Right cardiac atrium (tissue), 5 donors: ENCODE measurements at regions not wholly inside any gene's neighbourhood (a gene's known extent, or its start where the extent isn't known, plus 50 kb on each side); places are given as distances from the start of the nearest gene placed in this dataset.
"Not testable (repeated sequence)": the region's sequence is repeated elsewhere in the genome, so short reads cannot be mapped to it uniquely, and the experiment has no call there.

Source experiments
- ATAC-seq, 2 donors: fragments of 200-7000 bp; cut with Tn5 transposase; one replicate each; pipeline versions ENCODE4 v1.8.0 to v1.9.1; 2020; ENCODE audit warnings: moderate library complexity in 2 of 2, mild to moderate bottlenecking in 1 of 2
- DNase-seq, 3 donors: peaks; one replicate each; pipeline ENCODE4 v3.0.0-alpha.2; 2020
- H3K27ac ChIP-seq: one replicate; pipeline ENCODE4 v1.5.1; 2013; ENCODE audit warnings: mild to moderate bottlenecking, low read length, control low read depth, moderate library complexity
- H3K27me3 ChIP-seq: one replicate; pipeline ENCODE4 v1.6.1; 2013; ENCODE audit not compliant: control insufficient read depth, insufficient read depth
- H3K4me1 ChIP-seq: one replicate; pipeline ENCODE4 v1.6.1; 2013; ENCODE audit warnings: low read length; ENCODE audit not compliant: control insufficient read depth, insufficient read depth
- H3K4me3 ChIP-seq: one replicate; pipeline ENCODE4 v1.5.1; 2013; ENCODE audit warnings: low read length, control low read depth
- H3K9me3 ChIP-seq: one replicate; pipeline ENCODE4 v1.6.1; 2013; ENCODE audit warnings: low read length; ENCODE audit not compliant: control insufficient read depth
- WGBS: extraction: QIAGEN DNeasy Blood & Tissue Kit; methylation state at CpG from one replicate; pipeline ENCODE4 v1.1.7; 2013; 5-methylcytosine and 5-hydroxymethylcytosine counted together
- intact Hi-C, 4 donors: fragments of 100-400 bp; cut with DNase I; formaldehyde crosslinking; loops; one replicate each; pipeline versions ENCODE4 v1.11.0 to v1.14.0; 2022 to 2023
- donor health status: healthy with polysubstance abuse.
- donor health status: DM: no; HTN: yes; CAD: no.
- donor health status: DM: no; HTN: no; CAD: no.
- donor health status: DM: no; HTN: yes; CAD: no; lungs with severe emphysema.
- donor health status: DM: yes; HTN: yes; CAD: no.

DNA sequence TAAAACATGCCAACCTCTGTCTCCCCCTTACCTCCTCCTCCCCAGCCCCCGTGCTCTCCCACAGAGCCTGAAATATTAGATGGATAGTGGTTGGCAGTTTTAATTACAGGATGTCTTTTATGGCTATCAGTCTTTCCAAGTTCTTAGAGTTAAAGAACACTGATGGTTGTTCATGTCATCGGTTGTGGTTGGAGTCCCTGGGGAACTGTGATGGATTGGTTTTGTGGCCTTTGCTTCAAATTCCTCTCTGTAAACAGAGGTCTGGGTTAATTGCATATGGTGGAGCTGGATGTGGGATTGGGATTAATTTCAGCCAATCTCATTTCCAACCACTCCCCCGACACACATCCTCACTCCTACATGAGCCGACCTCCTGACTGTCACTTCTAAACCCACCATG, 164.5 kb upstream of the PROK2 start:
- Histone ChIP-seq H3K4me1 (no peaks in the 10 kb centered on the region), H3K27me3 (peaks cover 3% of the 10 kb centered on the region), H3K9me3 (no peaks in the 10 kb centered on the region), H3K27ac (no peak overlapping the region), H3K4me3 (no peak overlapping the region)
- intact Hi-C loops: no loop called here
- ATAC-seq (no peak), DNase-seq (no peak)
- WGBS: 75% methylated on average over 4 of the region's 4 CpGs

DNA sequence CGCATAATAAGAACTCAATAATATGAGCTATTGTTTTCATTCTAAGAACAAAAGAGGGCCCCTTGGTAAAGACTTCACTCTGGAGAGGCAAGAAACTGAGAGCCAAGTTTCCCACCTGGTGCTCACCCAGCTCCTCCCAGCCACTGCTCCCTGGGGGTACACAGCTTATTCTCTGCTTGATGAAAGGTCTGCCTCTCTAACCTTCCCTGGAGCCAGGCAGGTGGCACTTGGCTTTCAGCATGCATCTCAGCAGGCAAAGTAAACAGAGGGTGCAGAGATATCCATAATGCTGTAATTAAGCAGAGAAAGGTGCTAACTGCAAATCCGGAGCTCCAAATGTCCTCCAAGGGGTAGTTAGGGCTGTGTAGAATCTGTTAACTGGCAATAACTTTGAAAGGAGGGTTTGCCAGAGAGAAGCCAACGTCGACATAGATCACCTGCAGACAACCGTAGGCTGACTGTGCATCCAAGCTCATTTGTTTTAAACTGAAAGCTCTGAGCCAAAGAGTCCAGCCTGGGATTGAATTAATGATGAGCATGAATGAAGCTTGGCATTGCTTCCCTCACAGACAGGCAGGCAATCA, 159.6 kb upstream of the PROK2 start:
- peaks cover 4% of the 10 kb centered on the region for H3K27me3 ChIP-seq
- intact Hi-C loops: no loop called here
- H3K27ac ChIP-seq: no peak overlapping the region
- H3K4me1 ChIP-seq: no peaks in the 10 kb centered on the region
- no peaks in the 10 kb centered on the region for H3K9me3 ChIP-seq
- H3K4me3 ChIP-seq: no peak overlapping the region
- ATAC-seq (no peak), DNase-seq (no peak)
- WGBS: 84% methylated on average over 5 of the region's 5 CpGs

DNA sequence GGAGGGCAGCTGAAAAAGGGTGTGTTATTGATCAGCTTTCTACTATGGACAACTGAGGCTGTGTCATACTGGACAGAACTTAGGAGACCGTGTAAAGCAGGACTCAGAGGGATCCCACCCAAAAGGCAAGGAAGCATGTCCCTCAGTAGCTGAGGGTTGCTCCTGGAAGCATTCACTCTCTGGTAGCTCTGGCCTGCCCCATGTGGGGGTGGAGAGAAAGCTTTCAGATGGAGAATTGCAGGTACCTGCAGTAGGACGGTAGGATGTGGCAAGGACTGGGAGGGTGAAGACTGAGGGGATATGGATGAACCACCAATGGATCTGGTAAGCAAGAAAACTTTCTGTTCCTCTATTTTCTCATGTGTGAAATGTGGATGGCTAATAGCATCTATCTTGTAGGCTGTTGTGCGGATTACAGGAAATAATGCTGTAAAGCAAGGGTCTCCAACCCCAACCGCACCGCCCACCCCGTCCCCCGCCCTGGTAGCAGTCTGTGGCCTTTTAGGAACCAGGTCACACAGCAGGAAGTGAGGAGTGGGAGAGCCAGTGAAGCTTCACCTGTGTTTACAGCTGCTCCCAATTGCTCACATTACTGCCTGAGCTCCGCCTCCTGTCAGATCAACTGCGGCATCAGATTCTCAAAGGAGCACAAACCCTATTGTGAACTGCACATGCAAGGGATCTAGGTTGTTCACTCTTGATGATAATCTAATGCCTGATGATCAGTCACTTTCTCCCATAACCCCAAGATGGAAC, 157.7 kb upstream of the PROK2 start:
- DNase-seq: no peak
- no peak for ATAC-seq
- Histone ChIP-seq H3K27me3 (peaks cover 4% of the 10 kb centered on the region), H3K4me3 (no peak overlapping the region), H3K4me1 (no peaks in the 10 kb centered on the region), H3K9me3 (no peaks in the 10 kb centered on the region), H3K27ac (no peak overlapping the region)
- 87% methylated on average over 9 of the region's 9 CpGs for WGBS
- intact Hi-C loops: no loop called here

DNA sequence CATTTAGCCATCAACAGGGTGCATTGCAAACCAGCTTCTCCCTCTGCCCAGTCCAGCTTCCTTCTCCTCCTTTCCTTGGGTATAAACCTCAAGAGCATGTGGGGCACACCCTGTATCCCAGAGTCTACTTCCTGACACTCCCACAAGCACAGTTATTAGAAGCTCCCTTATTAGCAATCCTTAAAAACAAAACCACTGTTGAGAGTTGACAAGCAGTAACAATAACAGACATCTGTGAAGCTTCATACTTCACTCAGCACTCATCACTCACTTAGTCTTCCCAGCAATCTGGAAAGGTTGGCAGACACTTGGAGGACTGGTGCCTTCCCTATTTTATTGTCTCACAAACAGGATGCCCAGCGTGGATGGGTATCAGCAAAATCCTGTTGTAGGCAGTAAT, 155.5 kb upstream of the PROK2 start:
- peaks cover 4% of the 10 kb centered on the region for H3K27me3 ChIP-seq
- intact Hi-C loops: no loop called here
- H3K4me3 ChIP-seq: no peak overlapping the region
- ATAC-seq: peak; percentile 78 to 82
- WGBS: 30% methylated on average over 1 of the region's 1 CpG
- no peaks in the 10 kb centered on the region for H3K4me1 ChIP-seq
- H3K9me3 ChIP-seq: no peaks in the 10 kb centered on the region
- H3K27ac ChIP-seq: no peak overlapping the region
- no peak for DNase-seq

DNA sequence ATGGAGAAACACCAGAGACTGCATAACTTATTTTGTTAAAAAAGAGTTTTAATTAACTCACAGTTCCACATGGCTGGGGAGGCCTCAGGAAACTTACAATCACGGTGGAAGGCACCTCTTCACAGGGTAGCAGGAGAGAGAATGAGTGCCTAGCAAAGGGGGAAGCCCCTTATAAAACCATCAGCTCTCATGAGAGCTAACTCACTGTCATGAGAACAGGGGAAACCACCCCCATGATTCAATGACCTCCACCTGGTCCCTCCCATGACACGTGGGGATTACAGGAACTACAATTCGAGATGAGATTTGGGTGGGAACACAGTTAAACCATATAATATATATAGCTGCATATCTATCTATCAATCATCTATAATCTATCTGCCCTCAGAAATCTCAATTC, 153.1 kb upstream of the PROK2 start:
- H3K27me3 ChIP-seq, ATAC-seq, DNase-seq, H3K9me3 ChIP-seq, H3K4me1 ChIP-seq, H3K27ac ChIP-seq, intact Hi-C loops, H3K4me3 ChIP-seq: not testable (repeated sequence)
- WGBS: 87% methylated on average over 3 of the region's 3 CpGs

DNA sequence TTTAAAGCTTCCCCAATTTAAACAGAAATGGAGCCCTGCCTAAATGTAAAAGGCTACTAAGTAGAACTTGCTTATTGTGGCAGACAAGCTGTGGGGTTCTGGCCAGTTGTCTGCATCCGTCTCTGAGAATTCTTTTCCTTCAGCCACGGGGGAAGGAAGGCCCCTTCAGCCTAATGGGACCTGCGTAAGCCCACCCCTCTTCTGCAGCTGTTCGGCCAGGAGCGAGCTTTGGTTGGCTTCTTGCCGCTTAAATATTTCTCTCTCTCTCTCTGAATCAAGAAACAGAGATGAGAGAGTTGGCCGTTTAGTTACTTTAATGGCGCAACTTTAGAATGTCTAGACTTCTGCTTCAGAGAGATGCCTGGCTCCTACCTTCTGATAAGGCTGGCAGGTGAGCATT, 151.7 kb upstream of the PROK2 start:
- Histone ChIP-seq H3K27me3 (no peaks in the 10 kb centered on the region), H3K4me3 (no peak overlapping the region), H3K27ac (no peak overlapping the region), H3K9me3 (no peaks in the 10 kb centered on the region), H3K4me1 (no peaks in the 10 kb centered on the region)
- DNase-seq (no peak), ATAC-seq (no peak)
- intact Hi-C loops: no loop called here
- WGBS: 87% methylated on average over 8 of the region's 8 CpGs

DNA sequence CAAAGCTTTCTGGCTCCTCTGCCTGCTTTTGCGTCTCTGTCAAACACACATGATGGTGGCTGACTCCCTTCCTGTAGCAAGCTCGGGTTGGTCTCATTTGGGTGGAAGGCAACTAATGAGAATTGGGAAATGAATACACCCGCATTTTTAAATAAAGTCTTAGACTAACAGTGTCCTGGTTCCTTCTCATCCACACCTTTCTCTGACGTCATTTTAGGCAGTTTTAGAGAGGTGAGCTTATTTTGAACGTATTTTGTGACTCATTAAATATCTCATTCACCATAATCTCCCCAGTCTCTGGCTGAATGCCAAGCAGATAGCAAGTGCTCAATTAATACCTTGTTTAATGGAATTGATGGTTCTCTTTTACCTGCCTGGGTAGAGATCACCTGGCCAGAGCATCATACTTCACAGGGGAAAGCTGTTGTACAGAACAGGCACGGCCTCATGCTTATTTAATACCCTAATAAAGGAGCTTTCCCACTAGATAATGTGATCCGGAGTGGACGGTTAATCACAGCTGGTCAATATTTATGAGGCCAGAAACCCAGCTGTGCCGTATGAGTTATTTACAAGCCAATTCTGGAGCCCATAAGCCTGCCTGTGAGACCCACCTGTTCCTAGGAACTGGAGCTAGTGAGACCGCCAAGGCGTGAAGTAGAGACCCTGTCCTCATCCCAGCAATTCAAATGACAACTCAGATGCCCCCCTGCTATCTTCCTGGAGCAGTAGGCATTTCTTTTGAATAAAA, 149.7 kb upstream of the PROK2 start:
- intact Hi-C loops: no loop called here
- H3K4me1 ChIP-seq: peaks cover 4% of the 10 kb centered on the region
- ATAC-seq: no peak

DNA sequence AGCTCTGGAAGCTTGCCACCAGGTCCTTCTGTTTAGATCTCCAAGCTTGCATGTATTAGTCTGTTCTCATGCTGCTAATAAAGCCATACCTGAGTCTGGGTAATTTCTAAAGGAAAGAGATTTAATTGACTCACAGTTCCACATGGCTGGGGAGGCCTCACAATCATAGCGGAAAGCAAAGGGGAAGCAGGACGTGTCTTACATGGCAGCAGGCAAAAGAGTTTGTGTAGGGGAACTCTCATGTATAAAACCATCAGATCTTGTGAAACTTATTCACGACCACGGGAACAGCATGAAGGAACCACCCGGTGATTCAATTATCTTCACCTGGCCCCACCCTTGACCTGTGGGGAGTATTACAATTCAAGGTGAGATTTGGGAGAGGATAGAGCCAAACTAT, 147.0 kb upstream of the PROK2 start:
- WGBS: 71% methylated on average over 5 of the region's 5 CpGs
- no peaks in the 10 kb centered on the region for H3K27me3 ChIP-seq
- intact Hi-C loops: no loop called here
- no peak overlapping the region for H3K4me3 ChIP-seq
- ATAC-seq: no peak
- H3K9me3 ChIP-seq: no peaks in the 10 kb centered on the region
- H3K27ac ChIP-seq: no peak overlapping the region
- H3K4me1 ChIP-seq: peaks cover 4% of the 10 kb centered on the region
- DNase-seq: no peak

More for the DNA sequence above, 149.7 kb upstream of the PROK2 start:
- no peak for DNase-seq
- whole genome bisulfite sequencing: 92% methylated on average over 11 of the region's 11 CpGs
- H3K27ac ChIP-seq: no peak overlapping the region
- H3K27me3 ChIP-seq: no peaks in the 10 kb centered on the region
- no peak overlapping the region for H3K4me3 ChIP-seq
- H3K9me3 ChIP-seq: no peaks in the 10 kb centered on the region

DNA sequence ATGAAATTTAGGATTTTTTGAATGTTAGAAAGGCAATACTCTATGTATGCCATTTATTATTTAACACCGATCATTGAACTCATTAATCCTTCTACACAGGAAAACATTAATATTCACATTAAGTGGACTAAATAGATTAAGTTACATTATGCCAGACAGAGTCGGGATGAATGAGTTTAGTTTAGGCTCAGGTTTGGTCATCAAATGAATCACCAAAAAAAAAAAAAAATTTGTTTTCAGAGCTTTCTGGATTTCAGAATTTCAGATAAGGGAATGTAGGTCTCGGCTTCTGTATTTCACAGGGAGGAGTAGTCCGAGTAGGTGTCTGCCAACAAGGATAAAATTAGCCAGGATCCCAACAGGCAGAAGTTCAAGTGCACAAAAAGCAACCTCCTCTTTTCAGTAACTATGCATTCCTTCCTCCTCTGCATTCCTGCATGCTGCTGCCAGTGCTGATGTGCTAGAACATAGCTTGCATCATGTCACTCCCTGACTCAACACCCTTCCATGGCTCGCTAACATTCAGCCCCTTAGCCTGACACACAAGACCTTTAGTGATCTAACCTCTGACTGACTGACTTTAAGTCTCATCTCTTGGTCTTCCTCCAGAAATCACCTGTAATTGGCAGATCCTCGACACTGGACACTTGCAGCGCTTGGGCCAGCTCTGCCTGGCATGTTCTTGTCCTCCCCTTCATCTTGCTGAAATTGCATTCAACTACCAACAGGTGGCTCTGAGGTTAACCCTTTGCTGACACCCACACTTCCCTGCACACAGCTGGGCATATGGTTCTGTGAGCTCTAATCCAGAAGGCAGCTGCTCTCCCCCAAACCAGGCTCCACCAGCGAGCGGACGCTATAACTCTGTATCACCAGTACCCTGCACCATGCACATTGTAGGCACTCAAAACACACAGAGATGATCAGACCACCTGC, 145.4 kb upstream of the PROK2 start:
- WGBS: 54% methylated on average over 10 of the region's 10 CpGs
- peak; percentile 71 to 85 for ATAC-seq

DNA sequence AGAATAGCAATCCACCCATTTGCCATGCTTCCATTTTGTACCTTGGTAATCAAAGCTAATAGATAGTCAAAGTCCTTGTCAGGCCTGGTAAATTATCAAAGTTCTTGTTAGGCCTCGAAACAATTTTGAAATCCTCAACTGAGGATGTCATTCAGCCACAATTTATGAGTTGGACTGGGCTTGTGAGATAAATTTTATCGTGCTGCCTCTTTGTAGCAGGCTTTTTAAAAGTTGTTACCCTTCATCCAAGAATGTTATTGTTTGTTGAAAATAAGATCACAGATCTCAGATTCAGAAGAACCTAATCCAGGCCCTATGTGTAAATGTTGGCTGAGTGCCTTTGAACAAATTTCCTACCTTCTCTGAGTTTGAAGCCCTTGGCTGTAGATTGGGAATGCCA, 143.3 kb upstream of the PROK2 start:
- WGBS: 77% methylated on average over 2 of the region's 2 CpGs
- peaks cover 4% of the 10 kb centered on the region for H3K4me1 ChIP-seq
- no peaks in the 10 kb centered on the region for H3K9me3 ChIP-seq
- H3K4me3 ChIP-seq: no peak overlapping the region
- intact Hi-C loops: no loop called here
- H3K27me3 ChIP-seq: no peaks in the 10 kb centered on the region
- ATAC-seq: no peak
- no peak overlapping the region for H3K27ac ChIP-seq
- DNase-seq: no peak

More for the DNA sequence above, 145.4 kb upstream of the PROK2 start:
- Histone ChIP-seq H3K27ac (no peak overlapping the region), H3K4me3 (no peak overlapping the region), H3K4me1 (peaks cover 4% of the 10 kb centered on the region), H3K9me3 (no peaks in the 10 kb centered on the region), H3K27me3 (no peaks in the 10 kb centered on the region)
- intact Hi-C loops: no loop called here
- peak in 2 of 3 donors; percentile 23 to 61 for DNase-seq
